ENCODE measurements at regions not wholly inside any gene's neighbourhood (a gene's known extent, or its start where the extent isn't known, plus 50 kb on each side); places are given as distances from the start of the nearest gene placed in this dataset.
"Not testable (repeated sequence)": the region's sequence is repeated elsewhere in the genome, so short reads cannot be mapped to it uniquely, and the experiment has no call there.

- H3K4me3 Mint-ChIP-seq: no peak overlapping the region
Observed at GRCh38 chr16:29114574-29114973, 129.7 kb downstream of the LAT start.

GRCh38 chr16:29113446-29113845, 128.6 kb downstream of the LAT start:
- peak overlapping the region in 1 of 6 donors; percentile 58 for H3K27ac Mint-ChIP-seq
- not testable (repeated sequence) for H3K27me3 Mint-ChIP-seq; H3K9me3 Mint-ChIP-seq; ATAC-seq (ENCODE audit: low read depth in 2 of 2); DNase-seq; H3K36me3 Mint-ChIP-seq; H3K4me3 Mint-ChIP-seq
- H3K4me1 Mint-ChIP-seq: peaks cover 8 to 14% (median 12%) of the 10 kb centered on the region in 3 donors

More at GRCh38 chr16:29114574-29114973, 129.7 kb downstream of the LAT start:
- Mint-ChIP-seq H3K27me3 (no peaks in the 10 kb centered on the region), H3K4me1 (peaks cover 8 to 14% (median 12%) of the 10 kb centered on the region in 3 donors), H3K36me3 (peaks cover 3 to 8% of the 10 kb centered on the region in 2 donors), H3K9me3 (no peaks in the 10 kb centered on the region), H3K27ac (peak overlapping the region in 4 of 6 donors; percentile 42 to 58 (median 54))
- ATAC-seq (ENCODE audit: low read depth in 2 of 2): no peak
- DNase-seq: no peak

GRCh38 chr16:29112755-29113347, 128.0 kb downstream of the LAT start:
- DNase-seq (no peak), ATAC-seq (ENCODE audit: low read depth in 2 of 2) (no peak)
- Mint-ChIP-seq H3K36me3 (peaks cover 3 to 8% of the 10 kb centered on the region in 2 donors), H3K4me1 (peaks cover 8 to 14% (median 12%) of the 10 kb centered on the region in 3 donors), H3K27me3 (no peaks in the 10 kb centered on the region), H3K9me3 (no peaks in the 10 kb centered on the region), H3K27ac (no peak overlapping the region), H3K4me3 (peak overlapping the region in 1 of 8 donors; percentile 9)

- H3K4me3 Mint-ChIP-seq; H3K9me3 Mint-ChIP-seq; H3K27ac Mint-ChIP-seq; H3K36me3 Mint-ChIP-seq; H3K27me3 Mint-ChIP-seq; DNase-seq; ATAC-seq (ENCODE audit: low read depth in 2 of 2): not testable (repeated sequence)
- peaks cover 8 to 14% (median 12%) of the 10 kb centered on the region in 3 donors for H3K4me1 Mint-ChIP-seq
Observed at GRCh38 chr16:29111901-29112680, 127.2 kb downstream of the LAT start.

GRCh38 chr16:29111421-29111820, 126.6 kb downstream of the LAT start:
- DNase-seq (no peak), ATAC-seq (ENCODE audit: low read depth in 2 of 2) (no peak)
- Mint-ChIP-seq H3K27ac (peak overlapping the region in 1 of 6 donors; percentile 53), H3K9me3 (no peaks in the 10 kb centered on the region), H3K36me3 (peaks cover 0 to 3% of the 10 kb centered on the region in 2 donors), H3K4me1 (peaks cover 8 to 14% (median 12%) of the 10 kb centered on the region in 3 donors), H3K4me3 (no peak overlapping the region), H3K27me3 (no peaks in the 10 kb centered on the region)

GRCh38 chr16:29108625-29109169, 123.8 kb downstream of the LAT start:
- not testable (repeated sequence) for H3K36me3 Mint-ChIP-seq; ATAC-seq (ENCODE audit: low read depth in 2 of 2); H3K4me3 Mint-ChIP-seq; H3K27ac Mint-ChIP-seq; H3K9me3 Mint-ChIP-seq; DNase-seq; H3K27me3 Mint-ChIP-seq; H3K4me1 Mint-ChIP-seq

GRCh38 chr16:29107299-29107698, 122.4 kb downstream of the LAT start:
- no peaks in the 10 kb centered on the region for H3K36me3 Mint-ChIP-seq

GRCh38 chr16:29106259-29106908, 121.5 kb downstream of the LAT start:
- ATAC-seq (ENCODE audit: low read depth in 2 of 2); H3K27me3 Mint-ChIP-seq; H3K27ac Mint-ChIP-seq; H3K9me3 Mint-ChIP-seq; H3K4me3 Mint-ChIP-seq; H3K4me1 Mint-ChIP-seq; DNase-seq; H3K36me3 Mint-ChIP-seq: not testable (repeated sequence)

More at GRCh38 chr16:29107299-29107698, 122.4 kb downstream of the LAT start:
- no peak for ATAC-seq (ENCODE audit: low read depth in 2 of 2)
- no peak for DNase-seq
- H3K27ac Mint-ChIP-seq: no peak overlapping the region
- H3K4me3 Mint-ChIP-seq: no peak overlapping the region
- no peaks in the 10 kb centered on the region for H3K4me1 Mint-ChIP-seq
- H3K9me3 Mint-ChIP-seq: no peaks in the 10 kb centered on the region
- no peaks in the 10 kb centered on the region for H3K27me3 Mint-ChIP-seq

GRCh38 chr16:29104600-29104999, 119.7 kb downstream of the LAT start:
- not testable (repeated sequence) for ATAC-seq (ENCODE audit: low read depth in 2 of 2); H3K27ac Mint-ChIP-seq; H3K4me3 Mint-ChIP-seq; H3K4me1 Mint-ChIP-seq; H3K9me3 Mint-ChIP-seq; H3K27me3 Mint-ChIP-seq; DNase-seq; H3K36me3 Mint-ChIP-seq

GRCh38 chr16:29097965-29098364, 113.1 kb downstream of the LAT start:
- ATAC-seq (ENCODE audit: low read depth in 2 of 2); H3K36me3 Mint-ChIP-seq; H3K4me3 Mint-ChIP-seq; H3K27ac Mint-ChIP-seq; H3K4me1 Mint-ChIP-seq; H3K9me3 Mint-ChIP-seq; H3K27me3 Mint-ChIP-seq; DNase-seq: not testable (repeated sequence)

- peak overlapping the region in 1 of 6 donors; percentile 12 for H3K27ac Mint-ChIP-seq
- H3K36me3 Mint-ChIP-seq: peaks cover 0 to 10% of the 10 kb centered on the region in 2 donors
- peak; percentile 61 to 66 for ATAC-seq (ENCODE audit: low read depth in 2 of 2)
- H3K9me3 Mint-ChIP-seq, H3K4me3 Mint-ChIP-seq, H3K27me3 Mint-ChIP-seq, DNase-seq, H3K4me1 Mint-ChIP-seq: not testable (repeated sequence)
Observed at GRCh38 chr16:29094729-29095624, 110.1 kb downstream of the LAT start.

GRCh38 chr16:29094325-29094724, 109.5 kb downstream of the LAT start:
- H3K9me3 Mint-ChIP-seq, DNase-seq, H3K27me3 Mint-ChIP-seq, H3K4me3 Mint-ChIP-seq, H3K4me1 Mint-ChIP-seq, H3K27ac Mint-ChIP-seq: not testable (repeated sequence)
- peak in 1 of 2 donors; percentile 11 for ATAC-seq (ENCODE audit: low read depth in 2 of 2)
- peaks cover 0 to 10% of the 10 kb centered on the region in 2 donors for H3K36me3 Mint-ChIP-seq

GRCh38 chr16:29089679-29090078, 104.8 kb downstream of the LAT start:
- not testable (repeated sequence) for ATAC-seq (ENCODE audit: low read depth in 2 of 2); H3K9me3 Mint-ChIP-seq; H3K27me3 Mint-ChIP-seq; H3K4me1 Mint-ChIP-seq; DNase-seq; H3K4me3 Mint-ChIP-seq; H3K27ac Mint-ChIP-seq
- H3K36me3 Mint-ChIP-seq: peaks cover 0 to 10% of the 10 kb centered on the region in 2 donors
